HepG2 (cell line): ENCODE measurements at regions not wholly inside any gene's neighbourhood (a gene's known extent, or its start where the extent isn't known, plus 50 kb on each side); places are given as distances from the start of the nearest gene placed in this dataset.
A peak's percentile ranks its signal among the peaks of the same experiment; 100 is the strongest.

ENCODE experiments used
- ATAC-seq: fragments of 200-7000 bp; cut with Tn5 transposase; 3 replicates; pipeline ENCODE4 v1.9.1; 2020; ENCODE audit warnings: mild to moderate bottlenecking, moderate library complexity
- BruUV-seq: library from RNA; stranded (reverse); fragments of 400-500 nt; replicated peaks from 2 replicates; lab custom pipeline; 2021; lab: Mats Ljungman, UMichigan
- CTCF ChIA-PET: fragments of 300-600 bp; formaldehyde crosslinking; extraction: SDS; loops from one replicate; lab custom pipeline; 2021; ENCODE audit warnings: low total read pairs, inconsistent platforms, low intra/inter-chr PET ratio; lab: Yijun Ruan, JAX
- POLR2A ChIA-PET: fragments of 350-600 bp; sonication (Branson Sonifier 250); formaldehyde crosslinking; loops from one replicate; lab custom pipeline; 2020; ENCODE audit warnings: antibody characterized with exemption, inconsistent platforms; lab: Yijun Ruan, JAX
- DNase-seq: peaks from one replicate; pipeline ENCODE4 v3.0.0-alpha.2; 2015; ENCODE audit warnings: low spot score
- FAIRE-seq: peaks from 3 replicates; lab custom pipeline; 2011; peaks lifted over from hg19 to GRCh38; lab: Jason Lieb, UNC
- H2AFZ ChIP-seq: one replicate; pipeline ENCODE4 v1.6.1; 2011; ENCODE audit warnings: low read length, inconsistent platforms
- H3K27ac ChIP-seq: fragments of 300-600 bp; 3 replicates; pipeline ENCODE4 v1.8.0; 2011; ENCODE audit warnings: mixed run types, mild to moderate bottlenecking, mixed read lengths, low read length, inconsistent platforms; ENCODE audit not compliant: insufficient read depth; ENCODE audit errors: extremely low read length
- H3K27me3 ChIP-seq, 2 experiments: fragments of 200-600 bp in 1 of 2; 2 replicates in 1 of 2; 3 replicates in 1 of 2; pipeline versions ENCODE4 v1.6.0 to v1.8.0; 2011; ENCODE audit warnings: low read length in 2 of 2, mild to moderate bottlenecking in 2 of 2, moderate library complexity in 2 of 2, inconsistent platforms in 1 of 2; ENCODE audit not compliant: insufficient read depth in 2 of 2, control insufficient read depth in 1 of 2
- H3K36me3 ChIP-seq, 2 experiments: fragments of 200-600 bp in 1 of 2; replicated peaks in 1 of 2; 2 replicates in 1 of 2; 3 replicates in 1 of 2; pipeline versions ENCODE4 v1.5.1 to v1.8.0; 2011; ENCODE audit warnings: low read length in 2 of 2, inconsistent platforms in 1 of 2; ENCODE audit not compliant: insufficient read depth in 2 of 2, control insufficient read depth in 1 of 2
- H3K4me1 ChIP-seq: 2 replicates; pipeline ENCODE4 v1.5.1; 2012; ENCODE audit warnings: low read length, inconsistent platforms; ENCODE audit not compliant: insufficient read depth
- H3K4me2 ChIP-seq: 2 replicates; pipeline ENCODE4 v1.6.0; 2011; ENCODE audit warnings: low read depth, low read length, inconsistent platforms
- H3K4me3 ChIP-seq, 3 experiments: fragments of 200-600 bp in 1 of 3; sonication (generic), shearing (Covaris generic) in 1 of 3; replicated peaks in 1 of 3; 2 replicates each; pipeline ENCODE4 v1.5.1; 2011 to 2016; ENCODE audit warnings: low read length in 3 of 3, inconsistent platforms in 2 of 3, low read depth in 2 of 3, mild to moderate bottlenecking in 2 of 3, control low read depth in 1 of 3, mixed read lengths in 1 of 3; ENCODE audit not compliant: insufficient read depth in 1 of 3
- H3K79me2 ChIP-seq: one replicate; pipeline ENCODE4 v1.6.1; 2011; ENCODE audit warnings: low read length, inconsistent platforms; ENCODE audit not compliant: insufficient read depth
- H3K9ac ChIP-seq: 2 replicates; pipeline ENCODE4 v1.6.0; 2011; ENCODE audit warnings: mild to moderate bottlenecking, low read depth, low read length, inconsistent platforms; ENCODE audit not compliant: insufficient read depth
- H3K9me3 ChIP-seq: 2 replicates; pipeline ENCODE4 v1.5.1; 2012; ENCODE audit warnings: mild to moderate bottlenecking, low read length
- H4K20me1 ChIP-seq: 2 replicates; pipeline ENCODE4 v1.6.0; 2011; ENCODE audit warnings: inconsistent platforms, mild to moderate bottlenecking, low read length, moderate library complexity; ENCODE audit not compliant: insufficient read depth
- AGO2 ChIP-seq: fragments of 200-400 bp; formaldehyde crosslinking; optimal IDR thresholded peaks from 2 replicates; pipeline ENCODE3; 2017; ENCODE audit warnings: mild to moderate bottlenecking, low read depth, low read length, moderate library complexity
- JUNB ChIP-seq: sonication (generic); formaldehyde crosslinking; IDR thresholded peaks from 2 replicates; pipeline ENCODE4 v1.8.0; 2022; ENCODE audit warnings: missing genetic modification reagents, mild to moderate bottlenecking, borderline replicate concordance
- SAP130 ChIP-seq: IDR thresholded peaks from 2 replicates; pipeline ENCODE4 v1.6.1; 2016; ENCODE audit warnings: low read depth
- ZNF138 ChIP-seq: sonication (generic); formaldehyde crosslinking; IDR thresholded peaks from 2 replicates; pipeline ENCODE4 v1.5.0; 2020; ENCODE audit warnings: mild to moderate bottlenecking, low read depth, missing genetic modification reagents
- ZNF747 ChIP-seq: sonication (generic); formaldehyde crosslinking; IDR thresholded peaks from 2 replicates; pipeline ENCODE4 v1.8.1; 2023; ENCODE audit warnings: missing genetic modification reagents, mild to moderate bottlenecking, borderline replicate concordance
- ZNF816 ChIP-seq: sonication (generic); formaldehyde crosslinking; IDR thresholded peaks from 2 replicates; pipeline ENCODE4 v1.8.0; 2022; ENCODE audit warnings: missing genetic modification reagents, mild to moderate bottlenecking, borderline replicate concordance
- ZNF850 ChIP-seq: sonication (generic); formaldehyde crosslinking; conservative IDR thresholded peaks from 2 replicates; pipeline ENCODE4 v1.9.0; 2021; ENCODE audit warnings: mild to moderate bottlenecking, missing genetic modification reagents
- WGBS: methylation state at CpG from one replicate; pipeline ENCODE4 v1.1.6; 2017; ENCODE audit warnings: low lambda C conversion rate; 5-methylcytosine and 5-hydroxymethylcytosine counted together
- in situ Hi-C: cut with HindIII; loops from 2 replicates; pipeline ENCODE4 v1.10.0; 2017; ENCODE audit warnings: low pct_unique_long_range_greater_than_20kb; ENCODE audit not compliant: extremely low pct_ligation_motif_present
- intact Hi-C: fragments of 100-400 bp; cut with micrococcal nuclease; formaldehyde crosslinking; loops from one replicate; pipeline ENCODE4 v1.10.0; 2022; ENCODE audit not compliant: unreplicated experiment

GRCh38 chr18:38944446-38945024 lies 1378.9 kb upstream of the CELF4 start:
- Histone ChIP-seq H3K4me1 (peaks cover 8% of the 10 kb centered on the region), H3K79me2 (no peaks in the 10 kb centered on the region), H2AFZ (no peak overlapping the region), H3K4me2 (no peak overlapping the region), H3K9ac (no peak overlapping the region), H4K20me1 (no peaks in the 10 kb centered on the region)
- in situ Hi-C loops, result loop anchor here (25.0 kb wide), 1 partner anchor 107 kb away; no protein-coding TSS in a partner anchor
- FAIRE-seq (no peak), ATAC-seq (no peak)
- POLR2A ChIA-PET, result no interaction called here
- TF ChIP-seq AGO2 (no peak), ZNF850 (CRISPR knock-in tag) (0 out of 2 replicates have a peak, but pooled peaks have one; percentile 77)
- TF ChIP-seq, all 625 proteins: peak for 1
- no peak overlapping the region for H3K4me3 ChIP-seq
- BruUV-seq, result no TSS peak
- WGBS, result 31% methylated on average over 7 of the region's 28 CpGs
- CTCF ChIA-PET, result no interaction called here
- intact Hi-C loops, result no loop called here
- peaks cover 12% of the 10 kb centered on the region; the same call in 1 of the 2 replicates for H3K9me3 ChIP-seq
- no peaks in the 10 kb centered on the region for H3K27me3 ChIP-seq
- no peak overlapping the region for H3K27ac ChIP-seq
- no peak for DNase-seq
- H3K36me3 ChIP-seq, result no peaks in the 10 kb centered on the region

- H3K4me3 ChIP-seq, result no peak overlapping the region
- BruUV-seq, result no TSS peak
- intact Hi-C loops, result no loop called here
- ATAC-seq (no peak; the same call in 2 of the 3 replicates), DNase-seq (no peak), FAIRE-seq (no peak)
- H3K36me3 ChIP-seq, result no peaks in the 10 kb centered on the region
- peaks cover 12% of the 10 kb centered on the region; the same call in 1 of the 2 replicates for H3K9me3 ChIP-seq
- H3K79me2 ChIP-seq, result no peaks in the 10 kb centered on the region
- ChIA-PET CTCF (no interaction called here), POLR2A (no interaction called here)
- peak overlapping the region; percentile 37; the same call in 1 of the 2 replicates for H3K4me2 ChIP-seq
- 14% methylated on average over 7 of the region's 9 CpGs for WGBS
- peaks cover 8% of the 10 kb centered on the region for H3K4me1 ChIP-seq
- no peaks in the 10 kb centered on the region for H3K27me3 ChIP-seq
- no peak overlapping the region for H2AFZ ChIP-seq
- in situ Hi-C loops, result loop anchor here (25.0 kb wide), 1 partner anchor 105 kb away; no protein-coding TSS in a partner anchor
- H3K27ac ChIP-seq, result no peak overlapping the region
- no peaks in the 10 kb centered on the region for H4K20me1 ChIP-seq
- no peak for TF ChIP-seq ZNF816 (CRISPR knock-in tag)
- TF ChIP-seq SAP130 (CRISPR knock-in tag), result no peak
- TF ChIP-seq ZNF747 (CRISPR knock-in tag), result no peak
- TF ChIP-seq JUNB, result no peak
- TF ChIP-seq ZNF138 (CRISPR knock-in tag), result no peak
- no peak overlapping the region for H3K9ac ChIP-seq
Observed at GRCh38 chr18:38941711-38942561, 1376.3 kb upstream of the CELF4 start.
